H1 (cell line): ENCODE measurements at regions not wholly inside any gene's neighbourhood (a gene's known extent, or its start where the extent isn't known, plus 50 kb on each side); places are given as distances from the start of the nearest gene placed in this dataset.

Experiments
- CTCF ChIA-PET: fragments of 300-600 bp; sonication (Branson Sonifier 250); formaldehyde crosslinking; loops from one replicate; lab custom pipeline; 2021; ENCODE audit not compliant: partially characterized antibody; lab: Charles Lee
- POLR2A ChIA-PET: fragments of 300-600 bp; sonication (Branson Sonifier 250); formaldehyde crosslinking; loops from one replicate; lab custom pipeline; 2021; ENCODE audit warnings: inconsistent platforms; ENCODE audit not compliant: partially characterized antibody; lab: Charles Lee
- DNase-seq, 2 experiments: peaks; one replicate each; pipeline versions ENCODE4 v3.0.0 to v3.0.0-alpha.2; 2010 to 2022; ENCODE audit warnings: low spot score in 2 of 2, low read depth in 1 of 2, mixed read lengths in 1 of 2
- FAIRE-seq: peaks from 2 replicates; lab custom pipeline; 2011; peaks lifted over from hg19 to GRCh38; lab: Jason Lieb, UNC
- H2AFZ ChIP-seq: 2 replicates; pipeline ENCODE4 v1.8.1; 2012; ENCODE audit warnings: low read length, inconsistent platforms
- H2AK5ac ChIP-seq: 2 replicates; pipeline ENCODE4 v1.6.1; 2013; ENCODE audit warnings: low read depth, low read length
- H2BK120ac ChIP-seq: replicated peaks from 2 replicates; pipeline ENCODE3; 2013; ENCODE audit warnings: low read depth, low read length, inconsistent platforms
- H2BK12ac ChIP-seq: 2 replicates; pipeline ENCODE4 v1.6.1; 2013; ENCODE audit warnings: low read depth, low read length
- H2BK15ac ChIP-seq: 2 replicates; pipeline ENCODE4 v1.6.1; 2013; ENCODE audit warnings: low read length
- H2BK20ac ChIP-seq: 2 replicates; pipeline ENCODE4 v1.6.1; 2013; ENCODE audit warnings: low read length
- H2BK5ac ChIP-seq: 2 replicates; pipeline ENCODE4 v1.6.1; 2013; ENCODE audit warnings: low read depth, low read length
- H3K14ac ChIP-seq: 2 replicates; pipeline ENCODE4 v1.6.1; 2013; ENCODE audit warnings: inconsistent platforms; ENCODE audit not compliant: insufficient read length
- H3K18ac ChIP-seq: 2 replicates; pipeline ENCODE4 v1.6.1; 2013; ENCODE audit warnings: low read length; ENCODE audit errors: extremely low read depth
- H3K23ac ChIP-seq: 2 replicates; pipeline ENCODE4 v1.6.1; 2013; ENCODE audit warnings: inconsistent platforms; ENCODE audit not compliant: insufficient read length
- H3K23me2 ChIP-seq: 2 replicates; pipeline ENCODE4 v1.6.1; 2013; ENCODE audit warnings: low read depth, low read length
- H3K27ac ChIP-seq: 2 replicates; pipeline ENCODE4 v1.6.1; 2011; ENCODE audit warnings: low read depth, low read length, inconsistent platforms
- H3K27me3 ChIP-seq, 4 experiments: replicated peaks in 1 of 4; 1 replicate in 1 of 4; 2 replicates in 3 of 4; pipeline versions ENCODE4 v1.6.1 to v1.8.1; 2011 to 2013; ENCODE audit warnings: low read length in 3 of 4, mild to moderate bottlenecking in 3 of 4, inconsistent platforms in 2 of 4, mixed read lengths in 2 of 4, moderate library complexity in 1 of 4; ENCODE audit not compliant: control insufficient read depth in 3 of 4, insufficient read depth in 3 of 4; ENCODE audit errors: extremely low read depth in 1 of 4
- H3K36me3 ChIP-seq, 4 experiments: 2 replicates each; pipeline versions ENCODE4 v1.6.1 to v1.8.1; 2011 to 2013; ENCODE audit warnings: mild to moderate bottlenecking in 4 of 4, low read length in 3 of 4, moderate library complexity in 2 of 4, control low read depth in 1 of 4, inconsistent platforms in 1 of 4; ENCODE audit not compliant: insufficient read depth in 4 of 4, control insufficient read depth in 2 of 4
- H3K4ac ChIP-seq: replicated peaks from 2 replicates; pipeline ENCODE3; 2013; ENCODE audit warnings: low read length, low read depth, mixed read lengths, inconsistent platforms; ENCODE audit not compliant: insufficient read length
- H3K4me1 ChIP-seq, 4 experiments: replicated peaks in 1 of 4; 1 replicate in 1 of 4; 2 replicates in 3 of 4; pipeline versions ENCODE4 v1.6.1 to v1.8.1; 2011 to 2013; ENCODE audit warnings: low read length in 3 of 4, inconsistent platforms in 2 of 4, mixed read lengths in 1 of 4; ENCODE audit not compliant: insufficient read depth in 4 of 4, control insufficient read depth in 3 of 4
- H3K4me2 ChIP-seq, 2 experiments: 2 replicates each; pipeline versions ENCODE4 v1.6.1 to v1.8.1; 2011 to 2013; ENCODE audit warnings: low read depth in 2 of 2, low read length in 2 of 2, control low read depth in 1 of 2, inconsistent platforms in 1 of 2, mild to moderate bottlenecking in 1 of 2; ENCODE audit not compliant: insufficient read depth in 1 of 2
- H3K4me3 ChIP-seq, 4 experiments: fragments of 200-600, 300-600 bp in 1 of 4; sonication (generic), shearing (Covaris generic), sonication (Bioruptor Twin) in 1 of 4; 2 replicates each; pipeline versions ENCODE4 v1.5.1 to v1.8.1; 2011 to 2016; ENCODE audit warnings: low read length in 4 of 4, low read depth in 3 of 4, control low read depth in 2 of 4, inconsistent platforms in 2 of 4, mild to moderate bottlenecking in 2 of 4, mixed read lengths in 1 of 4, moderate library complexity in 1 of 4; ENCODE audit not compliant: insufficient read depth in 2 of 4; ENCODE audit errors: extremely low read depth in 1 of 4
- H3K56ac ChIP-seq: replicated peaks from 2 replicates; pipeline ENCODE3; 2013; ENCODE audit warnings: low read depth, mild to moderate bottlenecking, mixed read lengths, low read length, inconsistent platforms; ENCODE audit not compliant: insufficient read length
- H3K79me1 ChIP-seq: 2 replicates; pipeline ENCODE4 v1.6.1; 2013; ENCODE audit warnings: low read depth, low read length, control low read depth
- H3K79me2 ChIP-seq, 2 experiments: 2 replicates each; pipeline versions ENCODE4 v1.6.1 to v1.8.1; 2012 to 2013; ENCODE audit warnings: low read length in 2 of 2, mild to moderate bottlenecking in 2 of 2, inconsistent platforms in 1 of 2; ENCODE audit not compliant: insufficient read depth in 2 of 2, control insufficient read depth in 1 of 2
- H3K9ac ChIP-seq, 4 experiments: replicated peaks in 1 of 4; 1 replicate in 1 of 4; 2 replicates in 3 of 4; pipeline versions ENCODE4 v1.6.1 to v1.8.1; 2011 to 2013; ENCODE audit warnings: low read depth in 3 of 4, low read length in 3 of 4, control low read depth in 2 of 4, mild to moderate bottlenecking in 2 of 4, moderate library complexity in 2 of 4, inconsistent platforms in 1 of 4; ENCODE audit errors: extremely low read depth in 1 of 4
- H3K9me3 ChIP-seq, 2 experiments: 2 replicates each; pipeline versions ENCODE4 v1.6.1 to v1.8.1; 2012 to 2013; ENCODE audit warnings: mild to moderate bottlenecking in 2 of 2, moderate library complexity in 2 of 2, control low read depth in 1 of 2, inconsistent platforms in 1 of 2, low read depth in 1 of 2, low read length in 1 of 2, mixed read lengths in 1 of 2; ENCODE audit not compliant: insufficient read depth in 2 of 2
- H4K20me1 ChIP-seq, 2 experiments: replicated peaks in 1 of 2; 2 replicates each; pipeline versions ENCODE3 to v1.8.1; 2011 to 2013; ENCODE audit warnings: inconsistent platforms in 2 of 2, low read length in 2 of 2, mild to moderate bottlenecking in 1 of 2; ENCODE audit not compliant: insufficient read depth in 2 of 2, control insufficient read depth in 1 of 2
- H4K5ac ChIP-seq: 2 replicates; pipeline ENCODE4 v1.6.1; 2013; ENCODE audit warnings: low read length, low read depth, mixed read lengths, inconsistent platforms; ENCODE audit not compliant: insufficient read length
- H4K8ac ChIP-seq: 2 replicates; pipeline ENCODE4 v1.8.0; 2013; ENCODE audit warnings: mild to moderate bottlenecking, moderate library complexity, low read length, inconsistent platforms; ENCODE audit not compliant: insufficient read depth; ENCODE audit errors: extremely low read depth
- H4K91ac ChIP-seq: replicated peaks from 2 replicates; pipeline ENCODE3; 2013; ENCODE audit warnings: low read length, mixed read lengths, inconsistent platforms; ENCODE audit not compliant: insufficient read length
- GTF2F1 ChIP-seq: IDR thresholded peaks from 2 replicates; pipeline ENCODE4 v1.6.1; 2012; ENCODE audit warnings: low read depth, low read length, improper control_type of control experiment, borderline replicate concordance
- NRF1 ChIP-seq: IDR thresholded peaks from 2 replicates; pipeline ENCODE4 v1.6.1; 2011; ENCODE audit warnings: mild to moderate bottlenecking, low read depth, low read length, improper control_type of control experiment
- POLR2A ChIP-seq, 2 experiments: IDR thresholded peaks; 1 replicate in 1 of 2; 2 replicates in 1 of 2; pipeline ENCODE4 v1.6.1; 2011; ENCODE audit warnings: low read depth in 2 of 2, low read length in 2 of 2, mild to moderate bottlenecking in 2 of 2; ENCODE audit errors: control extremely low read depth in 1 of 2
- TBP ChIP-seq: IDR thresholded peaks from 2 replicates; pipeline ENCODE4 v1.6.1; 2011; ENCODE audit warnings: low read depth, low read length, improper control_type of control experiment
- WGBS, 2 experiments: shearing (Covaris generic) in 1 of 2; methylation state at CpG; one replicate each; pipeline versions ENCODE4 v1.1.6 to v1.1.7; 2013 to 2015; ENCODE audit warnings: low lambda C conversion rate in 2 of 2, mixed read lengths in 2 of 2, inconsistent platforms in 1 of 2, low coverage in 1 of 2, missing lambda C conversion rate in 1 of 2; ENCODE audit not compliant: insufficient replicate concordance in 2 of 2, insufficient coverage in 1 of 2, insufficient read length in 1 of 2; ENCODE audit errors: extremely low coverage in 1 of 2, missing lambda C conversion rate in 1 of 2; 5-methylcytosine and 5-hydroxymethylcytosine counted together

- FAIRE-seq (no peak), DNase-seq (no peak)
- Histone ChIP-seq H3K36me3 (no peaks in the 10 kb centered on the region), H2BK20ac (no peak overlapping the region), H2BK15ac (no peak overlapping the region), H3K23me2 (no peaks in the 10 kb centered on the region), H4K8ac (no peak overlapping the region), H2AFZ (no peak overlapping the region), H3K27ac (no peak overlapping the region), H3K4me1 (no peaks in the 10 kb centered on the region), H3K9me3 (peaks cover 75 to 84% of the 10 kb centered on the region in 2 experiments), H3K79me2 (no peaks in the 10 kb centered on the region), H4K20me1 (no peaks in the 10 kb centered on the region), H2BK12ac (no peak overlapping the region), H3K23ac (no peak overlapping the region), H4K5ac (no peak overlapping the region), H3K79me1 (no peaks in the 10 kb centered on the region), H2AK5ac (no peak overlapping the region), H2BK5ac (no peak overlapping the region), H3K4ac (no peak overlapping the region), H2BK120ac (no peak overlapping the region), H3K14ac (no peak overlapping the region), H4K91ac (no peak overlapping the region), H3K4me3 (no peak overlapping the region), H3K56ac (no peak overlapping the region), H3K27me3 (no peaks in the 10 kb centered on the region), H3K4me2 (no peak overlapping the region), H3K18ac (no peak overlapping the region), H3K9ac (no peak overlapping the region)
- ChIA-PET CTCF (no interaction called here), POLR2A (no interaction called here)
- WGBS, 2 experiments = 83% methylated on average over 10 of the region's 21 CpGs; no CpG with 5 or more reads in 1 of the 2 experiments
- TF ChIP-seq NRF1 (no peak), TBP (no peak), POLR2A (IDR thresholded peaks at IDR 0.05; ENCODE audit: control extremely low read depth in 1 of 2, low read depth in 2 of 2, low read length in 2 of 2) (no peak), GTF2F1 (no peak)
Observed at GRCh38 chr16:35196313-35196712, 1736.9 kb downstream of the TP53TG3F start.
